Parathyroid adenoma (tissue), 2 donors: ENCODE measurements at regions not wholly inside any gene's neighbourhood (a gene's known extent, or its start where the extent isn't known, plus 50 kb on each side); places are given as distances from the start of the nearest gene placed in this dataset.

Source experiments
- H2AFZ ChIP-seq: fragments of 300-600 bp; sonication (generic); one replicate; pipeline ENCODE4 v1.7.0; 2017; ENCODE audit warnings: antibody characterized with exemption, mild to moderate bottlenecking
- H3K27ac ChIP-seq: fragments of 300-600 bp; sonication (generic); one replicate; pipeline ENCODE4 v1.7.0; 2017
- H3K27me3 ChIP-seq: fragments of 300-600 bp; sonication (generic); one replicate; pipeline ENCODE4 v1.7.0; 2017; ENCODE audit warnings: low read length; ENCODE audit not compliant: control insufficient read depth, insufficient read depth
- H3K36me3 ChIP-seq: fragments of 300-600 bp; sonication (generic); one replicate; pipeline ENCODE4 v1.7.0; 2017; ENCODE audit warnings: low read length; ENCODE audit not compliant: control insufficient read depth, insufficient read depth
- H3K4me1 ChIP-seq: fragments of 300-600 bp; sonication (generic); one replicate; pipeline ENCODE4 v1.7.0; 2017; ENCODE audit warnings: control low read depth
- H3K4me2 ChIP-seq: fragments of 300-600 bp; sonication (generic); one replicate; pipeline ENCODE4 v1.7.0; 2017; ENCODE audit warnings: low read length
- H3K4me3 ChIP-seq: fragments of 300-600 bp; sonication (generic); one replicate; pipeline ENCODE4 v1.7.0; 2017; ENCODE audit warnings: low read depth, low read length
- H3K79me2 ChIP-seq: fragments of 300-600 bp; sonication (generic); one replicate; pipeline ENCODE4 v1.7.0; 2017; ENCODE audit warnings: control low read depth
- H3K9ac ChIP-seq: fragments of 300-600 bp; sonication (generic); one replicate; pipeline ENCODE4 v1.7.0; 2017; ENCODE audit warnings: mild to moderate bottlenecking
- H3K9me3 ChIP-seq: fragments of 300-600 bp; sonication (generic); one replicate; pipeline ENCODE4 v1.7.0; 2017; ENCODE audit warnings: low read length; ENCODE audit not compliant: control insufficient read depth
- TF ChIP-seq, protein P1 (sequence below): fragments of 300-600 bp; sonication (generic); IDR thresholded peaks from one replicate; pipeline ENCODE4 v1.7.0; 2017; ENCODE audit warnings: antibody characterized with exemption, mild to moderate bottlenecking
- donor health status: primary hyperparathyroidism.

DNA sequence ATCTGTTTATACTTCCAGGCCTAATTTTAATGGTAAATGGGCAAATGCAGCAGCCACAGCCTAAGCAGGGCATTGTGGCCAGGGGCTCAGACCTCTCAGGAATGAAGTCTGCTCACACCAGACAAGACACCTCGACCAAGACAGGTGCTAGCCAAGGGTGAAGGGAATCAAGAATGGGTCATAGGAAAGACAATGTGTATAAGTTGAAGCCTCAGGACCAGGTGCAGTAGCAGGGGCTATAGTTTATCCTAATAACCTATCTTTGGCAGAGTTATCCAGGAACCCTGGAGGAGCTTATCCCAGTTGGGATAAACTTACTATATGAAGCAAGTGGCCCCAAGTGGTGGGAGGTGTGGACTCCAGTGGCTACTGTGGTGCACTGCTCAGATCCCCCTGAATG, 165.0 kb upstream of the TAB2 start:
- Histone ChIP-seq H3K9me3 (no peaks in the 10 kb centered on the region), H3K4me3 (no peak overlapping the region)

DNA sequence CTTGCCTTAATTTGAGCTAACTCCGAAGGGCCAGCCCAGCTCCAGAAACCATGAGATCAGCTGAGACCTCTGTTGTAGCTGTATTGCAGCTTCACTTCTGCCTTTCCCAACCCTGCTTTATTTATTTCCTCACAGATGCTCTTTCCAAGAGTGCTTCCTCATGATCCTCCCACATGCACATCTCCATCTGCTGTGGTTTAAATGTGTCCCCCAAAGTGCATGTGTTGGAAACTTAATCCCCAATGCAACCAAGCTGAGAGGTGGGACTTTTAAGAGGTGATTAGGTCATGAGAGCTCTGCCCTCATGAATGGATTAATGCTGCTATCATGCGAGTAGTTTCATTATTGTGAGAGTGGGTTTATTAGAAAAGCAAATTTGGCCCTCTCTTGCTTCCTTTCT, 164.4 kb upstream of the TAB2 start:
- Histone ChIP-seq H3K4me3 (no peak overlapping the region), H3K9ac (no peak overlapping the region), H3K9me3 (no peaks in the 10 kb centered on the region), H3K79me2 (no peaks in the 10 kb centered on the region), H3K4me1 (no peaks in the 10 kb centered on the region), H3K27ac (no peak overlapping the region), H2AFZ (no peak overlapping the region), H3K36me3 (no peaks in the 10 kb centered on the region), H3K4me2 (no peak overlapping the region), H3K27me3 (no peaks in the 10 kb centered on the region)
- TF ChIP-seq, protein P1, sequence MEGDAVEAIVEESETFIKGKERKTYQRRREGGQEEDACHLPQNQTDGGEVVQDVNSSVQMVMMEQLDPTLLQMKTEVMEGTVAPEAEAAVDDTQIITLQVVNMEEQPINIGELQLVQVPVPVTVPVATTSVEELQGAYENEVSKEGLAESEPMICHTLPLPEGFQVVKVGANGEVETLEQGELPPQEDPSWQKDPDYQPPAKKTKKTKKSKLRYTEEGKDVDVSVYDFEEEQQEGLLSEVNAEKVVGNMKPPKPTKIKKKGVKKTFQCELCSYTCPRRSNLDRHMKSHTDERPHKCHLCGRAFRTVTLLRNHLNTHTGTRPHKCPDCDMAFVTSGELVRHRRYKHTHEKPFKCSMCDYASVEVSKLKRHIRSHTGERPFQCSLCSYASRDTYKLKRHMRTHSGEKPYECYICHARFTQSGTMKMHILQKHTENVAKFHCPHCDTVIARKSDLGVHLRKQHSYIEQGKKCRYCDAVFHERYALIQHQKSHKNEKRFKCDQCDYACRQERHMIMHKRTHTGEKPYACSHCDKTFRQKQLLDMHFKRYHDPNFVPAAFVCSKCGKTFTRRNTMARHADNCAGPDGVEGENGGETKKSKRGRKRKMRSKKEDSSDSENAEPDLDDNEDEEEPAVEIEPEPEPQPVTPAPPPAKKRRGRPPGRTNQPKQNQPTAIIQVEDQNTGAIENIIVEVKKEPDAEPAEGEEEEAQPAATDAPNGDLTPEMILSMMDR = no peak

More for the DNA sequence above, 165.0 kb upstream of the TAB2 start:
- H3K27me3 ChIP-seq = no peaks in the 10 kb centered on the region
- no peak overlapping the region for H3K9ac ChIP-seq
- no peak overlapping the region for H2AFZ ChIP-seq
- no peak overlapping the region for H3K27ac ChIP-seq
- no peaks in the 10 kb centered on the region for H3K4me1 ChIP-seq
- TF ChIP-seq, protein P1 = no peak
- no peaks in the 10 kb centered on the region for H3K79me2 ChIP-seq
- H3K4me2 ChIP-seq = no peak overlapping the region
- H3K36me3 ChIP-seq = no peaks in the 10 kb centered on the region

- Histone ChIP-seq H3K9me3 (no peaks in the 10 kb centered on the region), H3K9ac (no peak overlapping the region), H2AFZ (no peak overlapping the region), H3K27ac (no peak overlapping the region), H3K4me2 (no peak overlapping the region), H3K79me2 (no peaks in the 10 kb centered on the region), H3K4me1 (no peaks in the 10 kb centered on the region), H3K36me3 (no peaks in the 10 kb centered on the region), H3K4me3 (no peak overlapping the region), H3K27me3 (no peaks in the 10 kb centered on the region)
- TF ChIP-seq, protein P1 = no peak
These were observed 163.8 kb upstream of the TAB2 start for GRCh38 chr6:149153693-149154092.

DNA sequence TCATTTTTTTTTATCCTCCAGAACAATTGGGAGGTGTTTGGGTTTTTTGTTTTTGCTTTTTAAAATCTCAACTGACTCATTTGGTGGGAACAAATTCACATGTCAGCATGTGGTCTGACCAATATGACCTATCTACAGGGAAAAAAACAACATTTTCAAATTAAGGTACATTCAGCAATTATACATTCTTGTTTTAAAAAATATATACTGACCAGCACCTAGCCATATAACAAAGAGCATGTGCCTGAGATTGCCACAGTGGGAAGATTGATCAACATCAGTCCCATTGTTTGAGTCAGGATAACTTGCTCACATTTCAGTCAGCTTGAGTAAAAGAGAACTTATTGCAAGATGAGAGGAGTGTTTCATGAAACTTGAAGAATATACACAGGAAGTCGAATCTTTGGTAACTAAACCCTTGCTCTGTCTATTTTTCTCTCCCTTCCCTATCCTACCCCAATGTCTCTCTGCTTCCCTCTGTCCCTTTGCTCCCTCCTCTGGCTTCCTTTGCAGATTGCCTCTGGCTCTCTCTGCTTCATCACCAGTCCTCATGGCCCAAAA, 163.2 kb upstream of the TAB2 start:
- H3K27me3 ChIP-seq = no peaks in the 10 kb centered on the region
- no peaks in the 10 kb centered on the region for H3K36me3 ChIP-seq
- H3K4me1 ChIP-seq = no peaks in the 10 kb centered on the region
- no peak overlapping the region for H3K27ac ChIP-seq
- no peaks in the 10 kb centered on the region for H3K79me2 ChIP-seq
- TF ChIP-seq, protein P1 = no peak
- H3K4me3 ChIP-seq = no peak overlapping the region
- no peaks in the 10 kb centered on the region for H3K9me3 ChIP-seq
- H2AFZ ChIP-seq = no peak overlapping the region
- H3K9ac ChIP-seq = no peak overlapping the region
- no peak overlapping the region for H3K4me2 ChIP-seq

- Histone ChIP-seq H3K27ac (no peak overlapping the region), H3K9me3 (no peaks in the 10 kb centered on the region), H3K4me3 (no peak overlapping the region), H3K9ac (no peak overlapping the region), H3K36me3 (no peaks in the 10 kb centered on the region), H3K79me2 (no peaks in the 10 kb centered on the region), H3K4me2 (no peak overlapping the region), H3K27me3 (no peaks in the 10 kb centered on the region), H2AFZ (no peak overlapping the region), H3K4me1 (no peaks in the 10 kb centered on the region)
- TF ChIP-seq, protein P1 = no peak
These were observed 160.4 kb upstream of the TAB2 start for GRCh38 chr6:149157126-149157525.
